ENCODE measurements at regions not wholly inside any gene's neighbourhood (a gene's known extent, or its start where the extent isn't known, plus 50 kb on each side); places are given as distances from the start of the nearest gene placed in this dataset.

GRCh38 chr18:43420091-43420490 is 142.8 kb upstream of the SYT4 start:
- H3K27me3 ChIP-seq (ENCODE audit: control insufficient read depth, insufficient read depth, low read length), result no peaks in the 10 kb centered on the region
- H3K79me2 ChIP-seq (ENCODE audit: control insufficient read depth, insufficient read depth, low read length), result no peaks in the 10 kb centered on the region
- no peaks in the 10 kb centered on the region for H3K9me3 ChIP-seq (ENCODE audit: control insufficient read depth, insufficient read depth, low read depth, low read length)
- no peak overlapping the region for H3K4me2 ChIP-seq (ENCODE audit: extremely low read depth, insufficient read depth, low read length)
- H3K9ac ChIP-seq (ENCODE audit: insufficient read depth, low read length), result no peak overlapping the region
- H2AFZ ChIP-seq (ENCODE audit: low read length), result no peak overlapping the region
- no peak for TF ChIP-seq EZH2 (IDR thresholded peaks at IDR 0.05; ENCODE audit: low read length, missing control alignments)
- TF ChIP-seq CTCF (conservative IDR thresholded peaks at IDR 0.05 in 1 of 2, IDR thresholded peaks at IDR 0.05 in 1 of 2; ENCODE audit: low read depth in 1 of 2, low read length in 2 of 2), result no peak
- H3K4me3 ChIP-seq (replicated peaks in 1 of 4; ENCODE audit: control extremely low read depth in 1 of 4, insufficient read depth in 1 of 4, low read depth in 3 of 4, low read length in 4 of 4), result no peak overlapping the region
- no peak overlapping the region for H3K27ac ChIP-seq (ENCODE audit: insufficient read depth, low read length)
- DNase-seq (ENCODE audit: low read depth in 2 of 2), result no peak
- no peaks in the 10 kb centered on the region for H4K20me1 ChIP-seq (ENCODE audit: control insufficient read depth, extremely low read depth, insufficient read depth, low read length)
- H3K36me3 ChIP-seq (ENCODE audit: control insufficient read depth, insufficient read depth, low read length), result no peaks in the 10 kb centered on the region
- no peaks in the 10 kb centered on the region for H3K4me1 ChIP-seq (ENCODE audit: control insufficient read depth, extremely low read depth, insufficient read depth, low read length)

GRCh38 chr18:43420950-43421349 is 143.7 kb upstream of the SYT4 start:
- Histone ChIP-seq H2AFZ (ENCODE audit: low read length) (no peak overlapping the region), H3K36me3 (ENCODE audit: control insufficient read depth, insufficient read depth, low read length) (no peaks in the 10 kb centered on the region)

GRCh38 chr18:43422518-43422917 is 145.2 kb upstream of the SYT4 start:
- Histone ChIP-seq H4K20me1 (ENCODE audit: control insufficient read depth, extremely low read depth, insufficient read depth, low read length) (no peaks in the 10 kb centered on the region), H3K4me2 (ENCODE audit: extremely low read depth, insufficient read depth, low read length) (no peak overlapping the region), H3K27ac (ENCODE audit: insufficient read depth, low read length) (no peak overlapping the region), H3K79me2 (ENCODE audit: control insufficient read depth, insufficient read depth, low read length) (no peaks in the 10 kb centered on the region), H2AFZ (ENCODE audit: low read length) (no peak overlapping the region), H3K9me3 (ENCODE audit: control insufficient read depth, insufficient read depth, low read depth, low read length) (no peaks in the 10 kb centered on the region), H3K27me3 (ENCODE audit: control insufficient read depth, insufficient read depth, low read length) (no peaks in the 10 kb centered on the region), H3K4me3 (replicated peaks in 1 of 4; ENCODE audit: control extremely low read depth in 1 of 4, insufficient read depth in 1 of 4, low read depth in 3 of 4, low read length in 4 of 4) (no peak overlapping the region), H3K4me1 (ENCODE audit: control insufficient read depth, extremely low read depth, insufficient read depth, low read length) (no peaks in the 10 kb centered on the region), H3K36me3 (ENCODE audit: control insufficient read depth, insufficient read depth, low read length) (no peaks in the 10 kb centered on the region), H3K9ac (ENCODE audit: insufficient read depth, low read length) (no peak overlapping the region)
- TF ChIP-seq EZH2 (IDR thresholded peaks at IDR 0.05; ENCODE audit: low read length, missing control alignments), result no peak
- TF ChIP-seq CTCF (conservative IDR thresholded peaks at IDR 0.05 in 1 of 2, IDR thresholded peaks at IDR 0.05 in 1 of 2; ENCODE audit: low read depth in 1 of 2, low read length in 2 of 2), result peak in 1 of 2 donors; percentile 13
- DNase-seq (ENCODE audit: low read depth in 2 of 2), result peak; percentile 3 to 10

More at GRCh38 chr18:43420950-43421349, 143.7 kb upstream of the SYT4 start:
- Histone ChIP-seq H4K20me1 (ENCODE audit: control insufficient read depth, extremely low read depth, insufficient read depth, low read length) (no peaks in the 10 kb centered on the region), H3K9ac (ENCODE audit: insufficient read depth, low read length) (no peak overlapping the region), H3K27ac (ENCODE audit: insufficient read depth, low read length) (no peak overlapping the region), H3K4me2 (ENCODE audit: extremely low read depth, insufficient read depth, low read length) (no peak overlapping the region), H3K27me3 (ENCODE audit: control insufficient read depth, insufficient read depth, low read length) (no peaks in the 10 kb centered on the region), H3K4me1 (ENCODE audit: control insufficient read depth, extremely low read depth, insufficient read depth, low read length) (no peaks in the 10 kb centered on the region), H3K4me3 (replicated peaks in 1 of 4; ENCODE audit: control extremely low read depth in 1 of 4, insufficient read depth in 1 of 4, low read depth in 3 of 4, low read length in 4 of 4) (no peak overlapping the region), H3K79me2 (ENCODE audit: control insufficient read depth, insufficient read depth, low read length) (no peaks in the 10 kb centered on the region), H3K9me3 (ENCODE audit: control insufficient read depth, insufficient read depth, low read depth, low read length) (no peaks in the 10 kb centered on the region)
- no peak for DNase-seq (ENCODE audit: low read depth in 2 of 2)
- peak in 1 of 2 donors; percentile 6 for TF ChIP-seq CTCF (conservative IDR thresholded peaks at IDR 0.05 in 1 of 2, IDR thresholded peaks at IDR 0.05 in 1 of 2; ENCODE audit: low read depth in 1 of 2, low read length in 2 of 2)
- no peak for TF ChIP-seq EZH2 (IDR thresholded peaks at IDR 0.05; ENCODE audit: low read length, missing control alignments)
